ENCODE measurements at regions not wholly inside any gene's neighbourhood (a gene's known extent, or its start where the extent isn't known, plus 50 kb on each side); places are given as distances from the start of the nearest gene placed in this dataset.
"Not testable (repeated sequence)": the region's sequence is repeated elsewhere in the genome, so short reads cannot be mapped to it uniquely, and the experiment has no call there.

- DNase-seq: no peak
Measured at GRCh38 chr12:88870000-88870737, 289.9 kb upstream of the KITLG start.

DNA sequence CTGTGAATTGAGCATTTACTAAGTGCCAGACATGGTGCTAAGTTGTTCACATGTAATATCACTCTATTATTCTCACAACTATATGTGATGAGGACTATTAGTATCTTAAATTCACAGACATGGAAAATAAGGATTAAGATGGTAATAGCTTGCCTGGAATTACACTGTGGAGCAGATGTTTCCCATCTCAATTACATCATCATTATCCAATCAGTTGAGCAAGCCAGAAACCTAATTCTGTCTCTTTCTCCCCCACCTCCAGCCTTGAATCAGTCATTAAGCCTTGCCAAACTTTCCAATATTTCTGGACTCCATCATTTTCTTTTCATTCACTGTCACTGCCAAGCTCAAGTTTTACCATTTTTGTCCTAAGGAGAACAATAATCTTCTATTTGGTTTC, 287.8 kb upstream of the KITLG start:
- Histone ChIP-seq H3K36me3 (replicated peaks; ENCODE audit: control insufficient read depth, insufficient read depth, low read length) (no peaks in the 10 kb centered on the region), H3K27me3 (ENCODE audit: control insufficient read depth, insufficient read depth, low read length) (no peaks in the 10 kb centered on the region), H3K4me3 (ENCODE audit: insufficient read depth, low read depth, low read length) (no peak overlapping the region)
- DNase-seq: no peak

More at GRCh38 chr12:88870000-88870737, 289.9 kb upstream of the KITLG start:
- H3K4me3 ChIP-seq (ENCODE audit: insufficient read depth, low read depth, low read length): no peak overlapping the region
- no peaks in the 10 kb centered on the region for H3K36me3 ChIP-seq (replicated peaks; ENCODE audit: control insufficient read depth, insufficient read depth, low read length)
- no peaks in the 10 kb centered on the region for H3K27me3 ChIP-seq (ENCODE audit: control insufficient read depth, insufficient read depth, low read length)

- H3K36me3 ChIP-seq (replicated peaks; ENCODE audit: control insufficient read depth, insufficient read depth, low read length): no peaks in the 10 kb centered on the region
- H3K4me3 ChIP-seq (ENCODE audit: insufficient read depth, low read depth, low read length): no peak overlapping the region
- H3K27me3 ChIP-seq (ENCODE audit: control insufficient read depth, insufficient read depth, low read length): no peaks in the 10 kb centered on the region
- no peak for DNase-seq
Measured at GRCh38 chr12:88867510-88867909, 287.2 kb upstream of the KITLG start.

GRCh38 chr12:88866881-88867280, 286.6 kb upstream of the KITLG start:
- no peak for DNase-seq
- no peaks in the 10 kb centered on the region for H3K36me3 ChIP-seq (replicated peaks; ENCODE audit: control insufficient read depth, insufficient read depth, low read length)
- no peaks in the 10 kb centered on the region for H3K27me3 ChIP-seq (ENCODE audit: control insufficient read depth, insufficient read depth, low read length)

DNA sequence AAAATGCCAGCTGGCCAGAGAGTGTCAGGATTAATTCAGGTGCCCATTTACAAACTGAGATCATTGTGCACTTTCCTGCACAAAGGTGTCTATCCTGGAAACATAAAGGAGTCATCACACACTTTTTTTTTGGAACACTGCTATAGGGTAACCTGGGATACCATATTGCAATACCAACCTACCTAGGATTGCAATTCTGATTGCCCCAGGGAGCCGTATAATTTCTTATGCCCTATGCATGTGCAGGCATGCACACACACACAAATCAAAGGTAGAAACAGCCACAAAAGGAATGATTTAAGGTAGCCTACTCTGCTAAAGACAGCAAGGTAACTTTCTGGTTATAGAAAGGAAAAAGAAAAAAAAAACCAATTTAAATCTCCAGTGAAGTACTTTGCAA, 285.3 kb upstream of the KITLG start:
- Histone ChIP-seq H3K36me3 (replicated peaks; ENCODE audit: control insufficient read depth, insufficient read depth, low read length) (no peaks in the 10 kb centered on the region), H3K27me3 (ENCODE audit: control insufficient read depth, insufficient read depth, low read length) (no peaks in the 10 kb centered on the region), H3K4me3 (ENCODE audit: insufficient read depth, low read depth, low read length) (no peak overlapping the region)
- no peak for DNase-seq

More at GRCh38 chr12:88866881-88867280, 286.6 kb upstream of the KITLG start:
- H3K4me3 ChIP-seq (ENCODE audit: insufficient read depth, low read depth, low read length): no peak overlapping the region

GRCh38 chr12:88860851-88861250, 280.6 kb upstream of the KITLG start:
- no peaks in the 10 kb centered on the region for H3K27me3 ChIP-seq (ENCODE audit: control insufficient read depth, insufficient read depth, low read length)
- no peak for DNase-seq
- H3K4me3 ChIP-seq (ENCODE audit: insufficient read depth, low read depth, low read length): no peak overlapping the region
- no peaks in the 10 kb centered on the region for H3K36me3 ChIP-seq (replicated peaks; ENCODE audit: control insufficient read depth, insufficient read depth, low read length)

DNA sequence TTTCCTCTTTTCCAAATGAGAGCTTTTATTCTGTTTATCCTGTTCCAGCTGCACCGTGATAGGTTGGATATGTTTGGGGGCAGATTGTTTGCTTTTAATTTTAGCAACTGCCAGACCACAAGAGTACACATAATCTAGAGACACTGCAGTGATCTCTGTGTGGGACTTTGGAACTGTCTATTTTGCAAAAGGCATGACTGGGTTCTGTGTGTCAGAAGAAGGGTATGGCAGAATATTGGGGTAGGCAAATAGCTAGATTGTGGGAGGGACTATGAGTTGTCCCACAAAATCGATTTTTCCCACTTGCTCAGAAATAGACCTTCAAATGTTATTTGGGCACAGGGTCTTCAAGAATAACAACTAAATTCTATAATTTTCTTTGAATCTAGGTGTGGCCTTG, 275.9 kb upstream of the KITLG start:
- no peak for DNase-seq
- Histone ChIP-seq H3K36me3 (replicated peaks; ENCODE audit: control insufficient read depth, insufficient read depth, low read length) (no peaks in the 10 kb centered on the region), H3K4me3 (ENCODE audit: insufficient read depth, low read depth, low read length) (no peak overlapping the region), H3K27me3 (ENCODE audit: control insufficient read depth, insufficient read depth, low read length) (no peaks in the 10 kb centered on the region)

DNA sequence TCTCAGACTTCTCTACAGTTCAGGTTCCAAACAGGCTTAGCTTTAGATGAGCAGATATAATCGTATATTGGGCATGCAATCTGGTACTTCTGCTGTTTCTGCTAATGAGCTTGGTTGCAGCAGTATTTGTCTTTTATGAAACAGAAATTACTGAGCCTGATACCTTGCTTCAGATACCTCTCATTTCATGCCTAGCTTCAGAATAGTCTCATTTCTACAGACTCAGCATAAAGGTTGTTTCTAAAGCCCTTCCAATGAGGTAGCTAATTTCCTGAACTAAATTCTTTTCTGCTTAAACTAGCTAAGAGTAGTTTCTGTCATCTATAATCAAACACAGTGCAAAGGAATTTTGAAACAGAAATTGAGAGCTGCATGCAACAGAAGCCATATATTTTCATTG, 275.0 kb upstream of the KITLG start:
- DNase-seq: no peak
- Histone ChIP-seq H3K27me3 (ENCODE audit: control insufficient read depth, insufficient read depth, low read length) (no peaks in the 10 kb centered on the region), H3K4me3 (ENCODE audit: insufficient read depth, low read depth, low read length) (no peak overlapping the region), H3K36me3 (replicated peaks; ENCODE audit: control insufficient read depth, insufficient read depth, low read length) (no peaks in the 10 kb centered on the region)

DNA sequence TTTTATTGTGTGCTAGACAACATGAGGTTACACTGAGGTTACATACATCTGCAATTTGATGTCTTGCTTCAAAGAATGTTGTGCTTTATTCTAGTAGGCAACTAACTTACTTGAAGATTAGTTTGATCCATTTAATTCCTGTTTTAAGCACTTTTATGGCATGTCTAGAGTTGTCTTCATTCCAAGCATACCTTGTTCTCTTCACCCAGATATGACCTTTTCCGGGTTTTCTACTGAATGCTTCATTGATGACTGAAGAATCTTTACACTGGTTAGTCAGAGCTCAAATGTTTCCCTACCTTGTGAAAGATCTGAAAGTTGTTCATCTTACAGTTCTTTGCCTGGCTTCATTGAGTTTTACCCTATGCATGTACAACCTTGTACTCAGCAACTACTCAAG, 274.0 kb upstream of the KITLG start:
- DNase-seq: no peak
- Histone ChIP-seq H3K36me3 (replicated peaks; ENCODE audit: control insufficient read depth, insufficient read depth, low read length) (no peaks in the 10 kb centered on the region), H3K27me3 (ENCODE audit: control insufficient read depth, insufficient read depth, low read length) (no peaks in the 10 kb centered on the region), H3K4me3 (ENCODE audit: insufficient read depth, low read depth, low read length) (no peak overlapping the region)

DNA sequence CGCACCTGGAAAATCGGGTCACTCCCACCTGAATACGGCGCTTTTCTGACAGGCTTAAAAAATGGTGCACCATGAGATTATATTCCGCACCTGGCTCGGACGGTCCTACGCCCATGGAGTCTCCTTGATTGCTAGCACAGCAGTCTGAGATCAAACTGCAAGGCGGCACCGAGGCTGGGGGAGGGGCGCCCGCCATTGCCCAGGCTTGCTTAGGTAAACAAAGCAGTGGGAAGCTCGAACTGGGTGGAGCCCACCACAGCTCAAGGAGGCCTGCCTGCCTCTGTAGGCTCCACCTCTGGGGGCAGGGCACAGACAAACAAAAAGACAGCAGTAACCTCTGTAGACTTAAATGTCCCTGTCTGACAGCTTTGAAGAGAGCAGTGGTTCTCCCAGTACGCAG, 267.0 kb upstream of the KITLG start:
- H3K4me3 ChIP-seq (ENCODE audit: insufficient read depth, low read depth, low read length); H3K36me3 ChIP-seq (replicated peaks; ENCODE audit: control insufficient read depth, insufficient read depth, low read length); DNase-seq; H3K27me3 ChIP-seq (ENCODE audit: control insufficient read depth, insufficient read depth, low read length): not testable (repeated sequence)

DNA sequence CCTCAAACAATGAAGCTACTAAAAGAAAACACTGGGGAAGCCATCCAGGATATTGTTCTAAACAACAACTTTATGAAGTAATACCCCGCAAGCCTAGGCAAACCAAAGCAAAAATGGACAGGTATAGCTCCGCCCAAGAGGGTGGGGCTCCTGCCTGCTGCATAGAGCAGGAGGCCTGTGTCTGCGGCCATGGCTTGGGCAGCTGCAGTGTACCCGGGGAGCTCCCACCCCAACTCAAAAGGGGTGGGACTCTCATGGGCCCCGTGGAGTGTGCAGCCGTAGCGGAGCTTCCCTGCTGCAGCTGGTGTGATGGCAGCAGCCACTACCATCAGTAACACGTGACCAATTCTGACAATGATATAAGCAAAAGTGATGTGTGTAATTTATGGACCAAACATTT, 264.2 kb upstream of the KITLG start:
- H3K27me3 ChIP-seq (ENCODE audit: control insufficient read depth, insufficient read depth, low read length): no peaks in the 10 kb centered on the region
- peak; percentile 18 for DNase-seq
- H3K4me3 ChIP-seq (ENCODE audit: insufficient read depth, low read depth, low read length): no peak overlapping the region
- H3K36me3 ChIP-seq (replicated peaks; ENCODE audit: control insufficient read depth, insufficient read depth, low read length): no peaks in the 10 kb centered on the region

DNA sequence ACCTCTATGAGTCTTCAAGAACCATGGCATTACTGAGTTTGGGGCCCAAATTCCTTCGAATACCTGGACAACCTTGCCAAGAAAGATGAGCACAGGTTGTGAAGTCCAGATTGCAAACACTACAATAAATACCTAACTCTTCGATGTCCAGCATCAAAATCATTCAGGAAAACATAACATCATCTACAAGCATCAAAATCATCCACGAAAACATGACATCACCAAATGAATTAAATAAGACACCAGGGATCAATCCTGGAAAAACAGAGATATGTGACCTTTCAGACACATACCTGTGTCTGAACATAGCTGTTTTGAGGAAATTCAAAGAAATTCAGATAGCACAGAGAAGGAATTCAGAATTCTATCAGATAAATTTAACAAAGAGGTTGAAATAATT, 262.0 kb upstream of the KITLG start:
- H3K4me3 ChIP-seq (ENCODE audit: insufficient read depth, low read depth, low read length): no peak overlapping the region
- DNase-seq: no peak
- no peaks in the 10 kb centered on the region for H3K36me3 ChIP-seq (replicated peaks; ENCODE audit: control insufficient read depth, insufficient read depth, low read length)
- H3K27me3 ChIP-seq (ENCODE audit: control insufficient read depth, insufficient read depth, low read length): no peaks in the 10 kb centered on the region

DNA sequence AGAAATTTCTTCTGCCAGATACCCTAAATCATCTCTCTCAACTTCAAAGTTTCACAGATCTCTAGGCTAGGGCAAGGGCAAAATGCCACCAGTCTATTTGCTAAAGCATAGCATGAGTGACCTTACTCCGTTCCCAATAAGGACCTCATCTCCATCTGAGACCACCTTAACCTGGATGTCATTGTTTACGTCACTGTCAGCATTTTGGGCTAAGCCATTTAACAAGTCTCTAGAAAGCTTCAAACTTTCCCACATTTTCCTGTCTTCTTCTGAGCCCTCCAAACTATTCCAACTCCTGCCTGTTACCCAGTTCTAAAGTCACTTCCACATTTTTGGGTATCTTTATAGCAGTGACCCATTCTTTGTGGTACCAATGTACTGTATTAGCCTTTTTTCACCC, 259.2 kb upstream of the KITLG start:
- Histone ChIP-seq H3K4me3 (ENCODE audit: insufficient read depth, low read depth, low read length) (no peak overlapping the region), H3K27me3 (ENCODE audit: control insufficient read depth, insufficient read depth, low read length) (no peaks in the 10 kb centered on the region), H3K36me3 (replicated peaks; ENCODE audit: control insufficient read depth, insufficient read depth, low read length) (no peaks in the 10 kb centered on the region)
- no peak for DNase-seq

DNA sequence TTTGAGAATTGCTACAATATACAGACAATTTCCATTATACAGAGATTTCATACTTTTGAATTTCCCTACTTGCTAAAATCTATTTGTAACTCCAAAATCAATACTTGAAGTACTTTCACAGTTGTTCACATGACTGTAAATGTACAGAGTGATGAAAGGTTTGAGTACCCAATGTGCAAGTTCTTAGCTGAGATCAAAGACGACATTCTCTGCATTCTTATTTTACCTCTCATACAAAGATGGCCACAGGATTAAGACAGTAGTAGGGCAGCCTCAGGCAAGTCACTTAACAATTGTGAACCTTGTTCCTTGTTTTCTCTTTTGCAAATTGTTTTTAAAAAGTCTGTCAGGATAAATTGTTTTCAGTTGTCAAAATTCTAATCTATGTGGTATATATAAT, 255.9 kb upstream of the KITLG start:
- no peak for DNase-seq
- Histone ChIP-seq H3K36me3 (replicated peaks; ENCODE audit: control insufficient read depth, insufficient read depth, low read length) (no peaks in the 10 kb centered on the region), H3K4me3 (ENCODE audit: insufficient read depth, low read depth, low read length) (no peak overlapping the region), H3K27me3 (ENCODE audit: control insufficient read depth, insufficient read depth, low read length) (no peaks in the 10 kb centered on the region)

DNA sequence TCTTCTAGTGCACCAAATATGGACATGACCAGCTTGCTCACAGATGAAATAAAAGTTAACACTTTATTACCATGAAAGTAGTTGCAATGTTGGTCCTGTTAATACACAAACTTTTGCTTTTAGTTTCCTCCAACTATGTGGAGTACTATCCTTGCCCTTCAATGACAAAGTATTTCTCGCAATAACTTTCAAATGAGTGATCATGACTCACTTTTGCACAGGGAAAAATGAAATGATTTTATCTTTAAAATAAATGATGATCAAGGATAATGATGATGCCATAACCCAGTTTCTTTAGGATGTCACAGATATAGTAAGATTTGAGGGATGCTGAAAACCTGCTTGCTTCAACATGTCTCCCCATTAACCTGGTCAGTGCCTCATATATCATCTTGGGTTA, 254.0 kb upstream of the KITLG start:
- no peaks in the 10 kb centered on the region for H3K27me3 ChIP-seq (ENCODE audit: control insufficient read depth, insufficient read depth, low read length)
- no peaks in the 10 kb centered on the region for H3K36me3 ChIP-seq (replicated peaks; ENCODE audit: control insufficient read depth, insufficient read depth, low read length)
- no peak overlapping the region for H3K4me3 ChIP-seq (ENCODE audit: insufficient read depth, low read depth, low read length)
- no peak for DNase-seq

DNA sequence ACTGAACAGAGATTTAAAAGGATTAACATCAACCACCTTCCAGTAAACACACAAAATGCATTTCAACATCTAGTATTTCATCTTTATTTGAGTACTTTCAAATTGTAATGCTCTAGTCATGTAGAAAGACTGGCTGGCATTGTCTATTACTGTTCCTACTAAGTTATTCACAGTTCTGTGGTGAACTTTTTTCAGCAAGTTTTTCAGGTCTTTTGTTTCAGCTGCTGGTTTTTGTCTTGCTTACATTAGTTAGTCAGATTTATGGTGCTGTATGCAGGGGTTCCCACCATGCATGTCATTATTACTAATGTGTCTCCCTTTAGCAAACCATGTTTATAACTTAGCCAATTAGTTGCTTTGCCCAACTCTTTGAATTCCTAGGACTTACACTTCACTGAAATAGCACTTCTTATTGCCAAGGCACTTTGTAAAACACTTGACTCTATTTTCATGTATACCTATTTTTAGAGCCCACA, 253.4 kb upstream of the KITLG start:
- Histone ChIP-seq H3K4me3 (ENCODE audit: insufficient read depth, low read depth, low read length) (no peak overlapping the region), H3K27me3 (ENCODE audit: control insufficient read depth, insufficient read depth, low read length) (no peaks in the 10 kb centered on the region), H3K36me3 (replicated peaks; ENCODE audit: control insufficient read depth, insufficient read depth, low read length) (no peaks in the 10 kb centered on the region)
- no peak for DNase-seq
